Neuronal stem cell (in vitro differentiated cells): ENCODE measurements at regions not wholly inside any gene's neighbourhood (a gene's known extent, or its start where the extent isn't known, plus 50 kb on each side); places are given as distances from the start of the nearest gene placed in this dataset.
A peak's percentile ranks its signal among the peaks of the same experiment; 100 is the strongest.

Source experiments
- DNase-seq: peaks from one replicate; pipeline ENCODE4 v3.0.0-alpha.2; 2013; ENCODE audit warnings: low spot score
- H2AFZ ChIP-seq: one replicate; pipeline ENCODE4 v1.6.1; 2013; ENCODE audit warnings: mild to moderate bottlenecking, low read length, inconsistent platforms
- H2AK5ac ChIP-seq: 2 replicates; pipeline ENCODE4 v1.6.1; 2013; ENCODE audit warnings: low read depth, mild to moderate bottlenecking, inconsistent platforms, low read length, moderate library complexity, mixed read lengths
- H2BK120ac ChIP-seq: 2 replicates; pipeline ENCODE4 v1.6.1; 2013; ENCODE audit warnings: low read depth, mild to moderate bottlenecking, inconsistent platforms, low read length, moderate library complexity, mixed read lengths
- H2BK12ac ChIP-seq: one replicate; pipeline ENCODE4 v1.6.1; 2013; ENCODE audit warnings: low read length, inconsistent platforms
- H2BK15ac ChIP-seq: 2 replicates; pipeline ENCODE4 v1.6.1; 2013; ENCODE audit warnings: mild to moderate bottlenecking, low read length, inconsistent platforms, mixed read lengths
- H2BK5ac ChIP-seq: one replicate; pipeline ENCODE4 v1.6.1; 2013; ENCODE audit warnings: inconsistent platforms, mild to moderate bottlenecking, low read length, moderate library complexity
- H3K14ac ChIP-seq: one replicate; pipeline ENCODE4 v1.6.1; 2013; ENCODE audit warnings: low read length, inconsistent platforms
- H3K18ac ChIP-seq: 2 replicates; pipeline ENCODE4 v1.6.1; 2013; ENCODE audit warnings: low read length, inconsistent platforms
- H3K23ac ChIP-seq: 2 replicates; pipeline ENCODE4 v1.6.1; 2013; ENCODE audit warnings: low read depth, mild to moderate bottlenecking, mixed read lengths, low read length, inconsistent platforms; ENCODE audit not compliant: poor library complexity
- H3K27ac ChIP-seq: replicated peaks from 3 replicates; pipeline ENCODE4 v1.5.1; 2013; ENCODE audit warnings: low read length, inconsistent platforms
- H3K27me3 ChIP-seq, 3 experiments: 2 replicates each; pipeline ENCODE4 v1.6.1; 2013; ENCODE audit warnings: low read length in 3 of 3, mild to moderate bottlenecking in 2 of 3, inconsistent platforms in 1 of 3, low read depth in 1 of 3, mixed read lengths in 1 of 3, moderate library complexity in 1 of 3; ENCODE audit not compliant: control insufficient read depth in 3 of 3, insufficient read depth in 3 of 3
- H3K36me3 ChIP-seq, 2 donors: replicated peaks in 1 of 2; 2 replicates each; pipeline ENCODE4 v1.6.1; 2013; ENCODE audit warnings: low read length in 2 of 2; ENCODE audit not compliant: control insufficient read depth in 2 of 2, insufficient read depth in 2 of 2
- H3K4ac ChIP-seq: 2 replicates; pipeline ENCODE4 v1.6.1; 2013; ENCODE audit warnings: inconsistent platforms, mild to moderate bottlenecking, low read length, moderate library complexity
- H3K4me1 ChIP-seq, 2 donors: 1 replicate in 1 of 2; 2 replicates in 1 of 2; pipeline ENCODE4 v1.6.1; 2013; ENCODE audit warnings: low read length in 2 of 2, low read depth in 1 of 2; ENCODE audit not compliant: control insufficient read depth in 2 of 2, insufficient read depth in 1 of 2
- H3K4me2 ChIP-seq: one replicate; pipeline ENCODE4 v1.6.1; 2013; ENCODE audit warnings: mild to moderate bottlenecking, low read length, inconsistent platforms; ENCODE audit not compliant: insufficient read depth, poor library complexity, severe bottlenecking
- H3K4me3 ChIP-seq, 2 donors: 2 replicates each; pipeline ENCODE4 v1.5.1; 2013; ENCODE audit warnings: low read length in 2 of 2, mild to moderate bottlenecking in 2 of 2, inconsistent platforms in 1 of 2, moderate library complexity in 1 of 2
- H3K79me1 ChIP-seq: one replicate; pipeline ENCODE4 v1.6.1; 2013; ENCODE audit warnings: low read depth, mild to moderate bottlenecking, inconsistent platforms, low read length, moderate library complexity
- H3K9ac ChIP-seq: one replicate; pipeline ENCODE4 v1.6.1; 2013; ENCODE audit warnings: mild to moderate bottlenecking, low read depth, low read length, inconsistent platforms; ENCODE audit not compliant: poor library complexity
- H3K9me3 ChIP-seq, 2 donors: replicated peaks in 1 of 2; 2 replicates each; pipeline versions ENCODE3 to v1.6.1; 2013; ENCODE audit warnings: low read length in 2 of 2, mild to moderate bottlenecking in 2 of 2, inconsistent platforms in 1 of 2, low read depth in 1 of 2, mixed read lengths in 1 of 2, moderate library complexity in 1 of 2; ENCODE audit not compliant: control insufficient read depth in 2 of 2, insufficient read depth in 1 of 2
- H4K8ac ChIP-seq: one replicate; pipeline ENCODE4 v1.6.1; 2013; ENCODE audit warnings: low read depth, mild to moderate bottlenecking, inconsistent platforms, low read length, moderate library complexity
- H4K91ac ChIP-seq: one replicate; pipeline ENCODE4 v1.6.1; 2013; ENCODE audit warnings: low read length, low read depth, mild to moderate bottlenecking, inconsistent platforms; ENCODE audit not compliant: poor library complexity
- WGBS, 2 donors: extraction: QIAGEN DNeasy Blood & Tissue Kit; methylation state at CpG; one replicate each; pipeline ENCODE4 v1.1.7; 2013; ENCODE audit warnings: missing lambda C conversion rate in 2 of 2, mixed read lengths in 1 of 2; ENCODE audit not compliant: insufficient read length in 2 of 2, insufficient replicate concordance in 1 of 2; ENCODE audit errors: extremely low coverage in 2 of 2; 5-methylcytosine and 5-hydroxymethylcytosine counted together

- no peak overlapping the region for H4K8ac ChIP-seq
- no peak overlapping the region for H3K4me3 ChIP-seq
- no peak overlapping the region for H2BK12ac ChIP-seq
- H4K91ac ChIP-seq = no peak overlapping the region
- H3K14ac ChIP-seq = no peak overlapping the region
- H2BK5ac ChIP-seq = no peak overlapping the region
- H3K27me3 ChIP-seq = no peaks in the 10 kb centered on the region
- no peak overlapping the region for H3K4me2 ChIP-seq
- H3K79me1 ChIP-seq = no peaks in the 10 kb centered on the region
- H3K4ac ChIP-seq = no peak overlapping the region
- no peak overlapping the region for H2BK120ac ChIP-seq
- WGBS, 2 donors = no CpG with 5 or more reads among the region's 9 CpGs
- H2AK5ac ChIP-seq = no peak overlapping the region
- H3K4me1 ChIP-seq = peaks cover 0 to 8% of the 10 kb centered on the region in 2 donors
- H2BK15ac ChIP-seq = no peak overlapping the region
- H3K9me3 ChIP-seq = no peaks in the 10 kb centered on the region
- no peak overlapping the region for H3K9ac ChIP-seq
- peak overlapping the region; percentile 11 for H3K18ac ChIP-seq
- no peak overlapping the region for H3K27ac ChIP-seq
- H2AFZ ChIP-seq = no peak overlapping the region
- H3K23ac ChIP-seq = no peak overlapping the region
- DNase-seq = no peak
- no peaks in the 10 kb centered on the region for H3K36me3 ChIP-seq
Observed at GRCh38 chr6:6930223-6930880, 177.4 kb upstream of the RREB1 start.

GRCh38 chr6:6931071-6932025 lies 176.4 kb upstream of the RREB1 start:
- no peaks in the 10 kb centered on the region for H3K9me3 ChIP-seq
- no peak overlapping the region for H3K9ac ChIP-seq
- H3K4me1 ChIP-seq = peaks cover 0 to 8% of the 10 kb centered on the region in 2 donors
- H2BK5ac ChIP-seq = no peak overlapping the region
- H3K4me3 ChIP-seq = no peak overlapping the region
- H3K4me2 ChIP-seq = no peak overlapping the region
- no peak overlapping the region for H3K18ac ChIP-seq
- no peak overlapping the region for H2AK5ac ChIP-seq
- no peak overlapping the region for H4K91ac ChIP-seq
- no peak overlapping the region for H4K8ac ChIP-seq
- H3K23ac ChIP-seq = no peak overlapping the region
- H2AFZ ChIP-seq = peak overlapping the region; percentile 18
- H3K27ac ChIP-seq = no peak overlapping the region
- no peaks in the 10 kb centered on the region for H3K79me1 ChIP-seq
- no peak overlapping the region for H2BK15ac ChIP-seq
- no peaks in the 10 kb centered on the region for H3K36me3 ChIP-seq
- H2BK12ac ChIP-seq = no peak overlapping the region
- no peak overlapping the region for H3K4ac ChIP-seq
- no peak overlapping the region for H3K14ac ChIP-seq
- no peak for DNase-seq
- 100% methylated on average over 1 of the region's 9 CpGs; no CpG with 5 or more reads in 1 of the 2 donors for WGBS, 2 donors
- H2BK120ac ChIP-seq = no peak overlapping the region
- no peaks in the 10 kb centered on the region for H3K27me3 ChIP-seq

- H3K18ac ChIP-seq = no peak overlapping the region
- H3K9ac ChIP-seq = peak overlapping the region; percentile 18
- no peak for DNase-seq
- H3K27me3 ChIP-seq = no peaks in the 10 kb centered on the region
- no peaks in the 10 kb centered on the region for H3K9me3 ChIP-seq
- H2BK5ac ChIP-seq = no peak overlapping the region
- no peaks in the 10 kb centered on the region for H3K36me3 ChIP-seq
- H3K4me2 ChIP-seq = no peak overlapping the region
- no peak overlapping the region for H2BK15ac ChIP-seq
- no peak overlapping the region for H2BK12ac ChIP-seq
- H2AK5ac ChIP-seq = no peak overlapping the region
- no peaks in the 10 kb centered on the region for H3K79me1 ChIP-seq
- peak overlapping the region in 1 of 2 donors; percentile 50 for H3K4me3 ChIP-seq
- no peak overlapping the region for H2BK120ac ChIP-seq
- H2AFZ ChIP-seq = no peak overlapping the region
- no peak overlapping the region for H3K4ac ChIP-seq
- no peak overlapping the region for H3K23ac ChIP-seq
- H4K8ac ChIP-seq = no peak overlapping the region
- no peak overlapping the region for H4K91ac ChIP-seq
- WGBS, 2 donors = no CpG with 5 or more reads among the region's 4 CpGs
- H3K4me1 ChIP-seq = peaks cover 0 to 8% of the 10 kb centered on the region in 2 donors
- no peak overlapping the region for H3K14ac ChIP-seq
- H3K27ac ChIP-seq = no peak overlapping the region
Observed at GRCh38 chr6:6932341-6932740, 175.4 kb upstream of the RREB1 start.

GRCh38 chr6:6932968-6933367 lies 174.8 kb upstream of the RREB1 start:
- no CpG with 5 or more reads among the region's 7 CpGs for WGBS, 2 donors
- no peak overlapping the region for H4K8ac ChIP-seq

More at GRCh38 chr6:6932968-6933367, 174.8 kb upstream of the RREB1 start:
- H2AFZ ChIP-seq = no peak overlapping the region
- no peak overlapping the region for H3K14ac ChIP-seq
- H3K27ac ChIP-seq = no peak overlapping the region
- H3K4me2 ChIP-seq = no peak overlapping the region
- H4K91ac ChIP-seq = no peak overlapping the region
- no peak overlapping the region for H3K23ac ChIP-seq
- H3K27me3 ChIP-seq = no peaks in the 10 kb centered on the region
- no peak overlapping the region for H2BK120ac ChIP-seq
- H3K79me1 ChIP-seq = no peaks in the 10 kb centered on the region
- H2BK15ac ChIP-seq = no peak overlapping the region
- H3K4me1 ChIP-seq = peaks cover 0 to 2% of the 10 kb centered on the region in 2 donors
- H2AK5ac ChIP-seq = no peak overlapping the region
- H3K9me3 ChIP-seq = no peaks in the 10 kb centered on the region
- H2BK5ac ChIP-seq = no peak overlapping the region
- no peak for DNase-seq
- H3K4me3 ChIP-seq = no peak overlapping the region
- no peak overlapping the region for H3K9ac ChIP-seq
- H3K18ac ChIP-seq = no peak overlapping the region
- H3K4ac ChIP-seq = no peak overlapping the region
- H2BK12ac ChIP-seq = no peak overlapping the region
- no peaks in the 10 kb centered on the region for H3K36me3 ChIP-seq
